Smooth muscle cell (in vitro differentiated cells): ENCODE measurements at regions not wholly inside any gene's neighbourhood (a gene's known extent, or its start where the extent isn't known, plus 50 kb on each side); places are given as distances from the start of the nearest gene placed in this dataset.
A peak's percentile ranks its signal among the peaks of the same experiment; 100 is the strongest.

Experiments used
- DNase-seq: peaks from one replicate; lab custom pipeline; 2025; ENCODE audit not compliant: unreplicated experiment; lab: John Stamatoyannopoulos, UW
- H2AFZ ChIP-seq: fragments of 200-600 bp; sonication (generic); 2 replicates; pipeline ENCODE4 v1.6.0; 2016; ENCODE audit warnings: antibody characterized with exemption, low read depth, mild to moderate bottlenecking
- H3F3A ChIP-seq: fragments of 200-600 bp; sonication (generic); 2 replicates; pipeline ENCODE4 v1.6.0; 2017; ENCODE audit warnings: antibody characterized with exemption, low read depth
- H3K27ac ChIP-seq: fragments of 200-600 bp; sonication (generic); 2 replicates; pipeline ENCODE4 v1.5.1; 2016; ENCODE audit warnings: low read depth, mild to moderate bottlenecking
- H3K27me3 ChIP-seq: fragments of 200-600 bp; sonication (generic); 2 replicates; pipeline ENCODE4 v1.6.1; 2016; ENCODE audit warnings: low read depth, mild to moderate bottlenecking
- H3K36me3 ChIP-seq: fragments of 200-600 bp; sonication (generic); 2 replicates; pipeline ENCODE4 v1.5.1; 2016; ENCODE audit warnings: low read depth
- H3K4me1 ChIP-seq: fragments of 200-600 bp; sonication (generic); 2 replicates; pipeline ENCODE4 v1.5.1; 2016; ENCODE audit warnings: low read depth
- H3K4me2 ChIP-seq: fragments of 200-600 bp; sonication (generic); 2 replicates; pipeline ENCODE4 v1.6.0; 2016; ENCODE audit warnings: mild to moderate bottlenecking
- H3K4me3 ChIP-seq: fragments of 200-600 bp; sonication (generic); 2 replicates; pipeline ENCODE4 v1.5.1; 2016; ENCODE audit warnings: mild to moderate bottlenecking
- H3K79me2 ChIP-seq: fragments of 200-600 bp; sonication (generic); 2 replicates; pipeline ENCODE4 v1.6.0; 2016; ENCODE audit warnings: low read depth, mild to moderate bottlenecking
- H3K9ac ChIP-seq: fragments of 200-600 bp; sonication (generic); 2 replicates; pipeline ENCODE4 v1.6.0; 2016; ENCODE audit warnings: low read depth
- H3K9me3 ChIP-seq: fragments of 200-600 bp; sonication (generic); replicated peaks from 2 replicates; pipeline ENCODE4 v1.5.1; 2016; ENCODE audit warnings: low read depth
- H4K20me1 ChIP-seq: fragments of 200-600 bp; sonication (generic); 2 replicates; pipeline ENCODE4 v1.6.0; 2016; ENCODE audit warnings: low read depth
- WGBS: methylation state at CpG from one replicate; pipeline ENCODE4 v1.1.7; 2016; ENCODE audit warnings: low lambda C conversion rate; 5-methylcytosine and 5-hydroxymethylcytosine counted together
- TF ChIP-seq, protein P1 (sequence below): fragments of 200-600 bp; sonication (generic); IDR thresholded peaks from 2 replicates; pipeline ENCODE4 v1.5.1; 2017; ENCODE audit warnings: borderline replicate concordance, mild to moderate bottlenecking, antibody characterized with exemption; ENCODE audit not compliant: insufficient read depth, poor library complexity, severe bottlenecking

DNA sequence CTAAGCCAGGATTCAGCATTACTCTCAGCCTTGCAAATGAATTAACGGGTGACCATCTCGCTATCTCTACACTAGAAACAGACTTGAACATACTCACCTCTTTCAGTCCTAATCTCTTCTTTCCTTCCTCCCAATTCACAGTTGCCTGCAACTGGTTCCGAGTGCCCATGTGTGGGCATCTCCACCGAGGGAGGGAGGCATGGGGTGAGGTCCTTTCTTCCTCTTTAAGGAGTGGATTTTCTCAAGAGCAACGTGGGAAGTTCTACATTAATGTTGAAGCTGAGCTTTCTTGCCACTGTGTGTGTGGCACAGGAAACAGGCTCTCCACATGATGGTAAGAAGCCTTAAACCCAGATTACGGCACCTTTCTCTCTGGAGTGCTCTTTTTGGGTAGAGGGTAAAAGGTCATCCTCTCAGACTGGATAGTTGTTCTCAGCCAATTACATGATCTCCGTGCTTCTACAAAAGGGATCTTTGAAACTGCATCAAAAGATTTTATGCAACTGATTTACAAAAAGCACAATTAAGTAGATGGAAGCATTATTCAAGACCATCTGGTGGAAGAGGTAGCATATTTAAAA, 286.8 kb upstream of the NR2F2 start:
- H3K36me3 ChIP-seq = no peaks in the 10 kb centered on the region
- no peak for DNase-seq
- no peak overlapping the region for H3K4me3 ChIP-seq
- no peaks in the 10 kb centered on the region for H3F3A ChIP-seq
- peaks cover 5% of the 10 kb centered on the region for H3K4me1 ChIP-seq
- WGBS = 90% methylated on average over 7 of the region's 7 CpGs
- no peaks in the 10 kb centered on the region for H4K20me1 ChIP-seq
- no peak overlapping the region for H3K4me2 ChIP-seq
- TF ChIP-seq, protein P1, sequence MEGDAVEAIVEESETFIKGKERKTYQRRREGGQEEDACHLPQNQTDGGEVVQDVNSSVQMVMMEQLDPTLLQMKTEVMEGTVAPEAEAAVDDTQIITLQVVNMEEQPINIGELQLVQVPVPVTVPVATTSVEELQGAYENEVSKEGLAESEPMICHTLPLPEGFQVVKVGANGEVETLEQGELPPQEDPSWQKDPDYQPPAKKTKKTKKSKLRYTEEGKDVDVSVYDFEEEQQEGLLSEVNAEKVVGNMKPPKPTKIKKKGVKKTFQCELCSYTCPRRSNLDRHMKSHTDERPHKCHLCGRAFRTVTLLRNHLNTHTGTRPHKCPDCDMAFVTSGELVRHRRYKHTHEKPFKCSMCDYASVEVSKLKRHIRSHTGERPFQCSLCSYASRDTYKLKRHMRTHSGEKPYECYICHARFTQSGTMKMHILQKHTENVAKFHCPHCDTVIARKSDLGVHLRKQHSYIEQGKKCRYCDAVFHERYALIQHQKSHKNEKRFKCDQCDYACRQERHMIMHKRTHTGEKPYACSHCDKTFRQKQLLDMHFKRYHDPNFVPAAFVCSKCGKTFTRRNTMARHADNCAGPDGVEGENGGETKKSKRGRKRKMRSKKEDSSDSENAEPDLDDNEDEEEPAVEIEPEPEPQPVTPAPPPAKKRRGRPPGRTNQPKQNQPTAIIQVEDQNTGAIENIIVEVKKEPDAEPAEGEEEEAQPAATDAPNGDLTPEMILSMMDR = no peak
- no peak overlapping the region for H2AFZ ChIP-seq
- peaks cover 29% of the 10 kb centered on the region for H3K27me3 ChIP-seq
- no peaks in the 10 kb centered on the region for H3K9me3 ChIP-seq
- no peaks in the 10 kb centered on the region for H3K79me2 ChIP-seq
- no peak overlapping the region for H3K27ac ChIP-seq
- no peak overlapping the region for H3K9ac ChIP-seq

DNA sequence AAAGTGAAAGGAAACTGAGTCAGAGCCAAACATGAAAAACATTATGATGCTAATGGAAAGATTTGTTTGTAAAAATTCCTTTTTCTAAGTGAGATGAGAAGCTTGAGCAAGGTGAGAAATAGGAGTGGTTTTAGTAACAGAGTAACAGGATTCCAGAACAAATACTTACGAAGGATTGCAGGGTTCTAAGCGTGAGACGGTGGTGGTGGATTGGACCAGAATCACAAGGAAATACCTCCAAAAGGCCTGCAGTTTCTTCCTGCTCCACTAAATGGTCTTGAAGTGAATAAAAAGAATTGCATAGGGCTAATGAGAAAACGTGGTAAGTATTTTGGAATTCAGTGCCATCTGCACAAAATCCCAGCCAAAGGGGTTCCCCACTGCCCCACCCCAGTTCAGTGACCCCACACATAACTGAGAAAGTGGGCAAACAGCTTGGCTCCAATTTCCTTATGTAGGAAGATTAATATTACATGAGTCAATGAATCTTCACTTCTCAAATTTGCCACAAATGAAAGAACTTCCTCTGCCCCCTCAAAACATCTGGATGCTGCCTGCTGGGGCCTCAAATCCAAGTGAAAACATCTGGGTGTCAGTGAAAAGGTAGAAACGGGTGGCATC, 283.8 kb upstream of the NR2F2 start:
- Histone ChIP-seq H3K36me3 (no peaks in the 10 kb centered on the region), H3K9me3 (no peaks in the 10 kb centered on the region), H3K4me1 (peaks cover 5% of the 10 kb centered on the region), H3K27me3 (peaks cover 13% of the 10 kb centered on the region), H3K9ac (peak overlapping the region; percentile 55), H3K4me3 (no peak overlapping the region), H2AFZ (peak overlapping the region; percentile 60), H4K20me1 (no peaks in the 10 kb centered on the region), H3K4me2 (peak overlapping the region; percentile 70), H3K27ac (peak overlapping the region; percentile 75), H3F3A (no peaks in the 10 kb centered on the region), H3K79me2 (no peaks in the 10 kb centered on the region)
- WGBS = 77% methylated on average over 5 of the region's 5 CpGs
- DNase-seq = no peak
- TF ChIP-seq, protein P1 = no peak

DNA sequence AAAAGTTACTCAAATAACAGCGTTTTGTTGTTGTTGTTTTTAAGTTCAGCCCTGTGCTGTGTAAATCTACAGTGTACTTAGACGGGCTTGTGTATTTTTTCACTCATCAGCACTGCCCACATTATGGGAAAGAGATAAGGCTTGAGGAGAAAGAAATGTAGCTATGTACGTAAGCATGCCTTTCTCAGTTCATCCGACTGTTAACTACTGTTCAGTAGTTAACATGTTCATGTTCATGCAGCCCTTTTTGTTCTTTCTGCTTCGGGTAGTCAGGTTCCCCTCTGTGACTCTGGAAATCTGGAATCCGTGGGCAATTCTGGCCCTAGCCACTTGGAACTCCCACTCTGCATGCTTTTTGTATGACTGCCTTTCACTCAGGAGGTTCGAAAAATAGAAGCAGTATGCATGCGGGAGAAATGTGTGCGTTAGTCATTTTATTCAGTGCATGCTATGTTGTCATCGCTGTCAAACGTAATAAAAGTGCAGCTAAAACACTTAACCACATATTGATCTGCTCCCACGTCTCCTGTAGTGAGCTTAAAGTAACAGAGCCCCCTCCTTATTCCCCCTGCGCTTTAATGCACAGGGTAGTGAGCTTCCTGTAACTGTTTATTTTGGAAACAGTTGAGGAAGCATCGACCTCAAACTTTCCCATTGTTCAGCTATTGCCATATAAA, 283.1 kb upstream of the NR2F2 start:
- DNase-seq = no peak
- no peaks in the 10 kb centered on the region for H4K20me1 ChIP-seq
- no peaks in the 10 kb centered on the region for H3K79me2 ChIP-seq
- H3K4me1 ChIP-seq = peaks cover 11% of the 10 kb centered on the region
- H3K36me3 ChIP-seq = no peaks in the 10 kb centered on the region
- peak overlapping the region; percentile 75 for H3K27ac ChIP-seq
- H3K4me3 ChIP-seq = no peak overlapping the region
- no peaks in the 10 kb centered on the region for H3K9me3 ChIP-seq
- peak overlapping the region; percentile 55 for H3K9ac ChIP-seq
- H3F3A ChIP-seq = no peaks in the 10 kb centered on the region
- H3K27me3 ChIP-seq = peaks cover 20% of the 10 kb centered on the region
- TF ChIP-seq, protein P1 = no peak
- H2AFZ ChIP-seq = peak overlapping the region; percentile 60
- WGBS = 22% methylated on average over 14 of the region's 14 CpGs
- H3K4me2 ChIP-seq = peak overlapping the region; percentile 70
